Glutamatergic neuron (in vitro differentiated cells): ENCODE measurements at regions not wholly inside any gene's neighbourhood (a gene's known extent, or its start where the extent isn't known, plus 50 kb on each side); places are given as distances from the start of the nearest gene placed in this dataset.

Source experiments
- DNase-seq: peaks from one replicate; pipeline ENCODE4 v3.0.0; 2022
- H3K27ac Mint-ChIP-seq: one replicate; pipeline ENCODE4 v1.8.0; 2020; ENCODE audit warnings: mild to moderate bottlenecking, mixed read lengths, inconsistent platforms; ENCODE audit not compliant: unreplicated experiment
- H3K27me3 Mint-ChIP-seq: one replicate; pipeline ENCODE4 v1.8.0; 2020; ENCODE audit warnings: mild to moderate bottlenecking, moderate library complexity, mixed read lengths, inconsistent platforms; ENCODE audit not compliant: unreplicated experiment
- H3K36me3 Mint-ChIP-seq: one replicate; pipeline ENCODE4 v1.8.0; 2020; ENCODE audit warnings: mild to moderate bottlenecking, mixed read lengths, inconsistent platforms; ENCODE audit not compliant: unreplicated experiment
- H3K4me1 Mint-ChIP-seq: one replicate; pipeline ENCODE4 v1.8.0; 2020; ENCODE audit warnings: mild to moderate bottlenecking, low read depth, mixed read lengths, inconsistent platforms; ENCODE audit not compliant: unreplicated experiment
- H3K4me3 Mint-ChIP-seq: one replicate; pipeline ENCODE4 v1.8.0; 2020; ENCODE audit warnings: mild to moderate bottlenecking, mixed read lengths, inconsistent platforms; ENCODE audit not compliant: unreplicated experiment
- H3K9me3 Mint-ChIP-seq: one replicate; pipeline ENCODE4 v1.8.0; 2020; ENCODE audit warnings: mild to moderate bottlenecking, moderate library complexity, mixed read lengths, inconsistent platforms; ENCODE audit not compliant: unreplicated experiment
- CTCF ChIP-seq: fragments of 200-600 bp; sonication (generic); IDR thresholded peaks from one replicate; pipeline ENCODE4 v1.5.0; 2021; ENCODE audit not compliant: partially characterized antibody, unreplicated experiment

- Mint-ChIP-seq H3K9me3 (no peaks in the 10 kb centered on the region), H3K36me3 (no peaks in the 10 kb centered on the region), H3K4me3 (no peak overlapping the region), H3K27me3 (no peaks in the 10 kb centered on the region), H3K27ac (no peak overlapping the region), H3K4me1 (peaks cover 4% of the 10 kb centered on the region)
- DNase-seq, result no peak
- TF ChIP-seq CTCF, result no peak
These were observed 1134.7 kb upstream of the CDH2 start for GRCh38 chr18:29311580-29311979.

- DNase-seq, result no peak
- no peak overlapping the region for H3K27ac Mint-ChIP-seq
- H3K36me3 Mint-ChIP-seq, result no peaks in the 10 kb centered on the region
- TF ChIP-seq CTCF, result no peak
- no peaks in the 10 kb centered on the region for H3K9me3 Mint-ChIP-seq
- peaks cover 4% of the 10 kb centered on the region for H3K4me1 Mint-ChIP-seq
- H3K4me3 Mint-ChIP-seq, result no peak overlapping the region
- H3K27me3 Mint-ChIP-seq, result no peaks in the 10 kb centered on the region
These were observed 1132.4 kb upstream of the CDH2 start for GRCh38 chr18:29309366-29309765.

- H3K36me3 Mint-ChIP-seq, result no peaks in the 10 kb centered on the region
- no peaks in the 10 kb centered on the region for H3K9me3 Mint-ChIP-seq
- no peak for TF ChIP-seq CTCF
- H3K27ac Mint-ChIP-seq, result no peak overlapping the region
- H3K4me3 Mint-ChIP-seq, result no peak overlapping the region
- peaks cover 4% of the 10 kb centered on the region for H3K4me1 Mint-ChIP-seq
- no peak for DNase-seq
- no peaks in the 10 kb centered on the region for H3K27me3 Mint-ChIP-seq
These were observed 1131.1 kb upstream of the CDH2 start for GRCh38 chr18:29307982-29308381.

GRCh38 chr18:29307231-29307630 is 1130.3 kb upstream of the CDH2 start:
- no peak overlapping the region for H3K27ac Mint-ChIP-seq
- no peaks in the 10 kb centered on the region for H3K27me3 Mint-ChIP-seq
- no peak for TF ChIP-seq CTCF
- no peak for DNase-seq
- H3K36me3 Mint-ChIP-seq, result no peaks in the 10 kb centered on the region
- H3K4me3 Mint-ChIP-seq, result no peak overlapping the region
- H3K4me1 Mint-ChIP-seq, result peaks cover 4% of the 10 kb centered on the region
- no peaks in the 10 kb centered on the region for H3K9me3 Mint-ChIP-seq

- DNase-seq, result no peak
- H3K27me3 Mint-ChIP-seq, result no peaks in the 10 kb centered on the region
- no peaks in the 10 kb centered on the region for H3K9me3 Mint-ChIP-seq
- H3K36me3 Mint-ChIP-seq, result no peaks in the 10 kb centered on the region
- H3K27ac Mint-ChIP-seq, result no peak overlapping the region
- H3K4me3 Mint-ChIP-seq, result no peak overlapping the region
- no peak for TF ChIP-seq CTCF
- H3K4me1 Mint-ChIP-seq, result peaks cover 2% of the 10 kb centered on the region
These were observed 1128.6 kb upstream of the CDH2 start for GRCh38 chr18:29305516-29305915.
